ENCODE measurements at regions not wholly inside any gene's neighbourhood (a gene's known extent, or its start where the extent isn't known, plus 50 kb on each side); places are given as distances from the start of the nearest gene placed in this dataset.

GRCh38 chr12:115771065-115771464 is 506.4 kb downstream of the MED13L start:
- Histone ChIP-seq H3K27ac (ENCODE audit: insufficient read depth, low read length) (no peak overlapping the region), H2AFZ (ENCODE audit: low read length) (no peak overlapping the region), H3K4me3 (replicated peaks in 1 of 4; ENCODE audit: control extremely low read depth in 1 of 4, insufficient read depth in 1 of 4, low read depth in 3 of 4, low read length in 4 of 4) (no peak overlapping the region), H3K4me1 (ENCODE audit: control insufficient read depth, extremely low read depth, insufficient read depth, low read length) (no peaks in the 10 kb centered on the region), H3K79me2 (ENCODE audit: control insufficient read depth, insufficient read depth, low read length) (no peaks in the 10 kb centered on the region), H3K9me3 (ENCODE audit: control insufficient read depth, insufficient read depth, low read depth, low read length) (no peaks in the 10 kb centered on the region), H3K4me2 (ENCODE audit: extremely low read depth, insufficient read depth, low read length) (no peak overlapping the region), H3K9ac (ENCODE audit: insufficient read depth, low read length) (no peak overlapping the region), H4K20me1 (ENCODE audit: control insufficient read depth, extremely low read depth, insufficient read depth, low read length) (no peaks in the 10 kb centered on the region), H3K36me3 (ENCODE audit: control insufficient read depth, insufficient read depth, low read length) (no peaks in the 10 kb centered on the region), H3K27me3 (ENCODE audit: control insufficient read depth, insufficient read depth, low read length) (no peaks in the 10 kb centered on the region)
- TF ChIP-seq EZH2 (IDR thresholded peaks at IDR 0.05; ENCODE audit: low read length, missing control alignments) (no peak), CTCF (conservative IDR thresholded peaks at IDR 0.05 in 1 of 2, IDR thresholded peaks at IDR 0.05 in 1 of 2; ENCODE audit: low read depth in 1 of 2, low read length in 2 of 2) (peak in 1 of 2 donors; percentile 20)
- peak in 1 of 2 donors; percentile 20 for DNase-seq (ENCODE audit: low read depth in 2 of 2)

GRCh38 chr12:115770643-115771042 is 506.9 kb downstream of the MED13L start:
- Histone ChIP-seq H3K4me3 (replicated peaks in 1 of 4; ENCODE audit: control extremely low read depth in 1 of 4, insufficient read depth in 1 of 4, low read depth in 3 of 4, low read length in 4 of 4) (no peak overlapping the region), H3K36me3 (ENCODE audit: control insufficient read depth, insufficient read depth, low read length) (no peaks in the 10 kb centered on the region), H3K4me1 (ENCODE audit: control insufficient read depth, extremely low read depth, insufficient read depth, low read length) (no peaks in the 10 kb centered on the region), H3K79me2 (ENCODE audit: control insufficient read depth, insufficient read depth, low read length) (no peaks in the 10 kb centered on the region), H3K9me3 (ENCODE audit: control insufficient read depth, insufficient read depth, low read depth, low read length) (no peaks in the 10 kb centered on the region), H3K27me3 (ENCODE audit: control insufficient read depth, insufficient read depth, low read length) (no peaks in the 10 kb centered on the region), H3K27ac (ENCODE audit: insufficient read depth, low read length) (no peak overlapping the region), H2AFZ (ENCODE audit: low read length) (no peak overlapping the region), H3K9ac (ENCODE audit: insufficient read depth, low read length) (no peak overlapping the region), H4K20me1 (ENCODE audit: control insufficient read depth, extremely low read depth, insufficient read depth, low read length) (no peaks in the 10 kb centered on the region), H3K4me2 (ENCODE audit: extremely low read depth, insufficient read depth, low read length) (no peak overlapping the region)
- no peak for DNase-seq (ENCODE audit: low read depth in 2 of 2)
- TF ChIP-seq CTCF (conservative IDR thresholded peaks at IDR 0.05 in 1 of 2, IDR thresholded peaks at IDR 0.05 in 1 of 2; ENCODE audit: low read depth in 1 of 2, low read length in 2 of 2) (no peak), EZH2 (IDR thresholded peaks at IDR 0.05; ENCODE audit: low read length, missing control alignments) (no peak)

GRCh38 chr12:115767916-115768315 is 509.6 kb downstream of the MED13L start:
- no peak for DNase-seq (ENCODE audit: low read depth in 2 of 2)
- TF ChIP-seq CTCF (conservative IDR thresholded peaks at IDR 0.05 in 1 of 2, IDR thresholded peaks at IDR 0.05 in 1 of 2; ENCODE audit: low read depth in 1 of 2, low read length in 2 of 2) (no peak), EZH2 (IDR thresholded peaks at IDR 0.05; ENCODE audit: low read length, missing control alignments) (no peak)
- Histone ChIP-seq H3K9ac (ENCODE audit: insufficient read depth, low read length) (no peak overlapping the region), H3K4me3 (replicated peaks in 1 of 4; ENCODE audit: control extremely low read depth in 1 of 4, insufficient read depth in 1 of 4, low read depth in 3 of 4, low read length in 4 of 4) (no peak overlapping the region), H3K4me2 (ENCODE audit: extremely low read depth, insufficient read depth, low read length) (no peak overlapping the region), H2AFZ (ENCODE audit: low read length) (no peak overlapping the region), H3K27ac (ENCODE audit: insufficient read depth, low read length) (no peak overlapping the region), H3K9me3 (ENCODE audit: control insufficient read depth, insufficient read depth, low read depth, low read length) (no peaks in the 10 kb centered on the region), H3K27me3 (ENCODE audit: control insufficient read depth, insufficient read depth, low read length) (no peaks in the 10 kb centered on the region), H4K20me1 (ENCODE audit: control insufficient read depth, extremely low read depth, insufficient read depth, low read length) (no peaks in the 10 kb centered on the region), H3K79me2 (ENCODE audit: control insufficient read depth, insufficient read depth, low read length) (no peaks in the 10 kb centered on the region), H3K4me1 (ENCODE audit: control insufficient read depth, extremely low read depth, insufficient read depth, low read length) (no peaks in the 10 kb centered on the region), H3K36me3 (ENCODE audit: control insufficient read depth, insufficient read depth, low read length) (no peaks in the 10 kb centered on the region)

Data from fibroblast of lung (primary cell).